Upper lobe of right lung (tissue), 1 donor: ENCODE measurements at regions not wholly inside any gene's neighbourhood (a gene's known extent, or its start where the extent isn't known, plus 50 kb on each side); places are given as distances from the start of the nearest gene placed in this dataset.

Experiments
- ATAC-seq: fragments of 200-7000 bp; cut with Tn5 transposase; one replicate; pipeline ENCODE4 v1.9.1; 2020; ENCODE audit warnings: mild to moderate bottlenecking, moderate library complexity
- DNase-seq: peaks from one replicate; pipeline ENCODE4 v3.0.0-alpha.2; 2020
- H3K27ac ChIP-seq: fragments of 200-600 bp; one replicate; pipeline ENCODE4 v1.8.0; 2022
- H3K27me3 ChIP-seq: fragments of 200-600 bp; one replicate; pipeline ENCODE4 v1.8.0; 2022; ENCODE audit warnings: mild to moderate bottlenecking
- H3K36me3 ChIP-seq: fragments of 200-600 bp; one replicate; pipeline ENCODE4 v1.8.0; 2022
- H3K4me1 ChIP-seq: fragments of 200-600 bp; one replicate; pipeline ENCODE4 v1.8.0; 2022
- H3K4me3 ChIP-seq: fragments of 200-600 bp; one replicate; pipeline ENCODE4 v1.8.0; 2022; ENCODE audit warnings: mild to moderate bottlenecking
- H3K9me3 ChIP-seq: fragments of 200-600 bp; one replicate; pipeline ENCODE4 v1.8.0; 2022
- intact Hi-C: fragments of 100-400 bp; cut with DNase I; formaldehyde crosslinking; loops from one replicate; pipeline ENCODE4 v1.11.0; 2022
- TF ChIP-seq, protein P1 (sequence below): fragments of 200-600 bp; IDR thresholded peaks from one replicate; pipeline ENCODE4 v1.8.0; 2022; ENCODE audit warnings: antibody characterized with exemption
- donor health status: DM: no; HTN: yes; CAD: no; lungs with severe emphysema.

DNA sequence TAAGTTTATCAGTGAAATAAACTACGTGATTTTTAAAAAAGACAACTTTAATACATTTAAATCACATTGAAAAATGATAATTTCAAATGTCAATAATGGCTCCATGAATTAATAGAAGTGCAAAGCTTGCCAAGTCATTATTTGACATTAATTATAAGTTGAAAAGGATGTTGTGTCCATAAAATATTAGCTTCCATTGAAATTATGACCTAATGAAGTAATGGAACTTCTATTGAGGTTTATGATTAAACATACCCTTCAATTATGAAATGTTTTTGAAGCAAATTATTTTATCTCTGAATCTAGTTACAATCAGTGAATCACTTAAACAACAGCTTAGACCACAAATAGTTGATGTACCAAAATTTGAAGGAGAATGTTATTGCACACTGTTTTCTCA lies 144.2 kb downstream of the SLITRK6 start:
- no peaks in the 10 kb centered on the region for H3K27me3 ChIP-seq
- intact Hi-C loops, result no loop called here
- DNase-seq (no peak), ATAC-seq (no peak)
- no peaks in the 10 kb centered on the region for H3K36me3 ChIP-seq
- no peaks in the 10 kb centered on the region for H3K9me3 ChIP-seq
- no peak overlapping the region for H3K4me3 ChIP-seq
- TF ChIP-seq, protein P1, sequence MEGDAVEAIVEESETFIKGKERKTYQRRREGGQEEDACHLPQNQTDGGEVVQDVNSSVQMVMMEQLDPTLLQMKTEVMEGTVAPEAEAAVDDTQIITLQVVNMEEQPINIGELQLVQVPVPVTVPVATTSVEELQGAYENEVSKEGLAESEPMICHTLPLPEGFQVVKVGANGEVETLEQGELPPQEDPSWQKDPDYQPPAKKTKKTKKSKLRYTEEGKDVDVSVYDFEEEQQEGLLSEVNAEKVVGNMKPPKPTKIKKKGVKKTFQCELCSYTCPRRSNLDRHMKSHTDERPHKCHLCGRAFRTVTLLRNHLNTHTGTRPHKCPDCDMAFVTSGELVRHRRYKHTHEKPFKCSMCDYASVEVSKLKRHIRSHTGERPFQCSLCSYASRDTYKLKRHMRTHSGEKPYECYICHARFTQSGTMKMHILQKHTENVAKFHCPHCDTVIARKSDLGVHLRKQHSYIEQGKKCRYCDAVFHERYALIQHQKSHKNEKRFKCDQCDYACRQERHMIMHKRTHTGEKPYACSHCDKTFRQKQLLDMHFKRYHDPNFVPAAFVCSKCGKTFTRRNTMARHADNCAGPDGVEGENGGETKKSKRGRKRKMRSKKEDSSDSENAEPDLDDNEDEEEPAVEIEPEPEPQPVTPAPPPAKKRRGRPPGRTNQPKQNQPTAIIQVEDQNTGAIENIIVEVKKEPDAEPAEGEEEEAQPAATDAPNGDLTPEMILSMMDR, result no peak
- no peaks in the 10 kb centered on the region for H3K4me1 ChIP-seq
- H3K27ac ChIP-seq, result no peak overlapping the region

DNA sequence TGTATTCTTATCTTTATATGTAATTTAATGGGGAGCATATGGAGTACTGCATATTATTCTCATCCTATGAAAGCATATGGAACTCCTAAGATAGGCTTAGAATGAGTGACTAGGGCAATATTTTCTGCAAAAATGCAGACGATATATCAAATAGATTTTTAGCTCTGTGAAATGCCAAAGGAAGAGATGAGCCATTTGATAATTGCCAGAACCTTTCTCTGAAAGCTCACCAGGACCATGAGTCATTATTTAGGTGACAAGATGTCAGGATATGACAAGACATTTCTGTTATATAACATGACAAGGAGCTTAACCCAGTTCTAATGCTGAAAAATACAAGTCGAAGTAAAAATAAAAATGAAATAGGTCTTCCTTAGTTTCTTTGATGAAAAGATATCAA lies 145.0 kb downstream of the SLITRK6 start:
- H3K4me1 ChIP-seq, result no peaks in the 10 kb centered on the region
- no peak overlapping the region for H3K4me3 ChIP-seq
- H3K27me3 ChIP-seq, result no peaks in the 10 kb centered on the region
- H3K27ac ChIP-seq, result no peak overlapping the region
- intact Hi-C loops, result no loop called here
- TF ChIP-seq, protein P1, result no peak
- ATAC-seq (no peak), DNase-seq (no peak)
- no peaks in the 10 kb centered on the region for H3K36me3 ChIP-seq
- no peaks in the 10 kb centered on the region for H3K9me3 ChIP-seq

DNA sequence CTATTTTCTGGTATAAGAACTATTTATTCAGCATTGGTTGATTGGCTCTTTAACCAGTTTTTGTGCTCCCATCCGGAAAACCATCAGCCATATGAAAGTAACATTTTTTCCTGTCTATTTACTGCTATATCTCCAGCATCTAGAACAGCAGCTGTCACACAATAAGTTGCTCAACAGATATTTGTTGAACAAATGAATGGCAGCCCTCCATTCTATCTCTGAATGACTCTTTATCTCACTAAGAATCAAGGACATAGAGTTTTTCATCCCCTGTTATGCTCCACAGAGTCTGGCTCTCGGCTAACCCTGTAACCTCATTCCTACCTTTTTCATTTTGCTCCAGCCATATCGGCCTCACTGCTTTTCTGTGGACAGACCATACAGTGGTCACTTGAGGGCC lies 145.5 kb downstream of the SLITRK6 start:
- Histone ChIP-seq H3K4me3 (no peak overlapping the region), H3K27me3 (no peaks in the 10 kb centered on the region), H3K36me3 (no peaks in the 10 kb centered on the region), H3K27ac (no peak overlapping the region), H3K9me3 (no peaks in the 10 kb centered on the region), H3K4me1 (no peaks in the 10 kb centered on the region)
- intact Hi-C loops, result no loop called here
- no peak for DNase-seq
- no peak for ATAC-seq
- TF ChIP-seq, protein P1, result no peak

DNA sequence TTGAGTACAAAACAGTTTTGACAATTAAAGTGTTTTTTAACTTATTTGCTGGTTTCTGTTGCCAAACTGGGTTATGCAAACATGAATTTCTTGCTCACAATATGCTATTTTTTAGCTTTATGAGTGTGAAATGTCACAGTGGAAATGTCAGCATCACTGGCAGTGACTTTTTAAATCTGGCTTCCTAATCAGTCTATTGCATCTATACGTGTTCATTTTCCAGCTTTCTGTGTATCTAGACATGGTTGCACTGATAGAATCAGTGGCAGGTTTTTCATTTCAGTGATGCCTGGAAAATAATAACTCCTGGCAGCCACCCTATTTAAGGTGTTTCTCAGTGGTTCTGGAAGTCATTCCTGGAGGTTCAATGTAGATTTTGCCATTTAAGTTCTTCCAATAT lies 146.7 kb downstream of the SLITRK6 start:
- no peak overlapping the region for H3K27ac ChIP-seq
- no peak for DNase-seq
- TF ChIP-seq, protein P1, result no peak
- intact Hi-C loops, result no loop called here
- H3K9me3 ChIP-seq, result no peaks in the 10 kb centered on the region
- no peaks in the 10 kb centered on the region for H3K36me3 ChIP-seq
- no peaks in the 10 kb centered on the region for H3K27me3 ChIP-seq
- no peak overlapping the region for H3K4me3 ChIP-seq
- H3K4me1 ChIP-seq, result no peaks in the 10 kb centered on the region
- ATAC-seq, result no peak

DNA sequence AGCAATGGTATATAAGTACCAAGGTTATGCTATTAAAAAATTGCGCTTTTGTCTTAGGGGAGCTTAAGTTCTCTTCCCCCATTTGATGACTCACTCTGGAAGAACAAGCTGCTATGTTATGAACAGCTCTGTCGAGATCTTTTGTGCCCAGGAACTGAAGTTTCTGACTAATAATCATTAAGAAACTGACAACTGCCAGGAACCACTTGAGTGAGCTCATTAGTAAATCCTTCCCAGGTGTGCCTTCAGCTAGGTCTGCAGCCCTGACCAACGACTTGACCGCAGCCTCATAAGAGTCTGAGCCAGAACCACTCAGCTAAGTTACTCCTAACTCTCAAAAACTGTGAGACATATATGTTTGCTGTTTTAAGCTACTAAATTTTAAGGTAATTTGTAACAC lies 147.8 kb downstream of the SLITRK6 start:
- Histone ChIP-seq H3K4me1 (no peaks in the 10 kb centered on the region), H3K27ac (no peak overlapping the region), H3K36me3 (no peaks in the 10 kb centered on the region), H3K9me3 (no peaks in the 10 kb centered on the region), H3K4me3 (no peak overlapping the region), H3K27me3 (no peaks in the 10 kb centered on the region)
- TF ChIP-seq, protein P1, result no peak
- DNase-seq (no peak), ATAC-seq (peak; percentile 65)
- intact Hi-C loops, result no loop called here

DNA sequence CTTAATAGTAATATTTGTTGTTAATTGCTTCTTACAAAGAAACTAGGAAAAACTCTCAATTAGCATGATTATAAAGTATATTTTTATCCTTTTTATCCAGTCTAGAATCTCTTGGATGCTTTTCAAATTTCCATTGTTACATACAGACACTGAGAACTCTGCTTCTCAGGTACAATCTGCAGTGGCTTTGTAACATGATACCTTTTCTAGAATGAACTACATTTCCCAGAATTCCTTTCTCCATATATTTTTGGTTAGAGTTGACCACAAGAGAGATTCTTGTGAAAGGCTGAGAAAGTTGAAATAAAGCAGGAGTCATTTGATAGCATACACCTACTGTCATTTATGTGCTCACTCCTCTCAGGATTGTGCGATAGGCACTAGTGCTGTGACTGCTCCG lies 148.6 kb downstream of the SLITRK6 start:
- no peak overlapping the region for H3K27ac ChIP-seq
- H3K36me3 ChIP-seq, result no peaks in the 10 kb centered on the region
- ATAC-seq (no peak), DNase-seq (no peak)
- no peak overlapping the region for H3K4me3 ChIP-seq
- H3K9me3 ChIP-seq, result no peaks in the 10 kb centered on the region
- TF ChIP-seq, protein P1, result no peak
- no peaks in the 10 kb centered on the region for H3K27me3 ChIP-seq
- intact Hi-C loops, result no loop called here
- no peaks in the 10 kb centered on the region for H3K4me1 ChIP-seq
